Smooth muscle cell (in vitro differentiated cells): ENCODE measurements at regions not wholly inside any gene's neighbourhood (a gene's known extent, or its start where the extent isn't known, plus 50 kb on each side); places are given as distances from the start of the nearest gene placed in this dataset.

Experiments used
- DNase-seq: peaks from one replicate; lab custom pipeline; 2025; ENCODE audit not compliant: unreplicated experiment; lab: John Stamatoyannopoulos, UW
- H2AFZ ChIP-seq: fragments of 200-600 bp; sonication (generic); 2 replicates; pipeline ENCODE4 v1.6.0; 2016; ENCODE audit warnings: antibody characterized with exemption, low read depth, mild to moderate bottlenecking
- H3F3A ChIP-seq: fragments of 200-600 bp; sonication (generic); 2 replicates; pipeline ENCODE4 v1.6.0; 2017; ENCODE audit warnings: antibody characterized with exemption, low read depth
- H3K27ac ChIP-seq: fragments of 200-600 bp; sonication (generic); 2 replicates; pipeline ENCODE4 v1.5.1; 2016; ENCODE audit warnings: low read depth, mild to moderate bottlenecking
- H3K27me3 ChIP-seq: fragments of 200-600 bp; sonication (generic); 2 replicates; pipeline ENCODE4 v1.6.1; 2016; ENCODE audit warnings: low read depth, mild to moderate bottlenecking
- H3K36me3 ChIP-seq: fragments of 200-600 bp; sonication (generic); 2 replicates; pipeline ENCODE4 v1.5.1; 2016; ENCODE audit warnings: low read depth
- H3K4me1 ChIP-seq: fragments of 200-600 bp; sonication (generic); 2 replicates; pipeline ENCODE4 v1.5.1; 2016; ENCODE audit warnings: low read depth
- H3K4me2 ChIP-seq: fragments of 200-600 bp; sonication (generic); 2 replicates; pipeline ENCODE4 v1.6.0; 2016; ENCODE audit warnings: mild to moderate bottlenecking
- H3K4me3 ChIP-seq: fragments of 200-600 bp; sonication (generic); 2 replicates; pipeline ENCODE4 v1.5.1; 2016; ENCODE audit warnings: mild to moderate bottlenecking
- H3K79me2 ChIP-seq: fragments of 200-600 bp; sonication (generic); 2 replicates; pipeline ENCODE4 v1.6.0; 2016; ENCODE audit warnings: low read depth, mild to moderate bottlenecking
- H3K9ac ChIP-seq: fragments of 200-600 bp; sonication (generic); 2 replicates; pipeline ENCODE4 v1.6.0; 2016; ENCODE audit warnings: low read depth
- H3K9me3 ChIP-seq: fragments of 200-600 bp; sonication (generic); replicated peaks from 2 replicates; pipeline ENCODE4 v1.5.1; 2016; ENCODE audit warnings: low read depth
- H4K20me1 ChIP-seq: fragments of 200-600 bp; sonication (generic); 2 replicates; pipeline ENCODE4 v1.6.0; 2016; ENCODE audit warnings: low read depth
- CTCF ChIP-seq: fragments of 200-600 bp; sonication (generic); IDR thresholded peaks from 2 replicates; pipeline ENCODE4 v1.5.1; 2017; ENCODE audit warnings: borderline replicate concordance, mild to moderate bottlenecking, antibody characterized with exemption; ENCODE audit not compliant: insufficient read depth, poor library complexity, severe bottlenecking
- WGBS: methylation state at CpG from one replicate; pipeline ENCODE4 v1.1.7; 2016; ENCODE audit warnings: low lambda C conversion rate; 5-methylcytosine and 5-hydroxymethylcytosine counted together

- Histone ChIP-seq H3K27ac (no peak overlapping the region), H3F3A (no peaks in the 10 kb centered on the region), H3K27me3 (no peaks in the 10 kb centered on the region), H3K4me3 (no peak overlapping the region), H3K4me2 (no peak overlapping the region), H3K36me3 (no peaks in the 10 kb centered on the region), H3K4me1 (no peaks in the 10 kb centered on the region), H4K20me1 (no peaks in the 10 kb centered on the region), H3K9me3 (no peaks in the 10 kb centered on the region), H3K9ac (no peak overlapping the region), H2AFZ (no peak overlapping the region), H3K79me2 (no peaks in the 10 kb centered on the region)
- DNase-seq: no peak
- TF ChIP-seq CTCF: no peak
- 85% methylated on average over 1 of the region's 1 CpG for WGBS
These were observed 594.0 kb upstream of the TENM4 start for GRCh38 chr11:80034801-80035200.

- Histone ChIP-seq H2AFZ (no peak overlapping the region), H3K36me3 (no peaks in the 10 kb centered on the region), H4K20me1 (no peaks in the 10 kb centered on the region), H3F3A (no peaks in the 10 kb centered on the region), H3K4me1 (peaks cover 4% of the 10 kb centered on the region), H3K27me3 (no peaks in the 10 kb centered on the region), H3K27ac (no peak overlapping the region), H3K79me2 (no peaks in the 10 kb centered on the region), H3K4me2 (no peak overlapping the region), H3K4me3 (no peak overlapping the region), H3K9me3 (no peaks in the 10 kb centered on the region), H3K9ac (no peak overlapping the region)
- no peak for TF ChIP-seq CTCF
- DNase-seq: no peak
- 83% methylated on average over 3 of the region's 3 CpGs for whole genome bisulfite sequencing
These were observed 590.3 kb upstream of the TENM4 start for GRCh38 chr11:80031014-80031600.

- Histone ChIP-seq H3K27me3 (no peaks in the 10 kb centered on the region), H3K79me2 (no peaks in the 10 kb centered on the region), H2AFZ (no peak overlapping the region), H3K36me3 (no peaks in the 10 kb centered on the region), H4K20me1 (no peaks in the 10 kb centered on the region), H3F3A (no peaks in the 10 kb centered on the region), H3K9me3 (no peaks in the 10 kb centered on the region), H3K9ac (no peak overlapping the region), H3K4me1 (peaks cover 4% of the 10 kb centered on the region), H3K27ac (no peak overlapping the region), H3K4me2 (no peak overlapping the region), H3K4me3 (no peak overlapping the region)
- WGBS: 76% methylated on average over 3 of the region's 3 CpGs
- no peak for TF ChIP-seq CTCF
- no peak for DNase-seq
These were observed 588.2 kb upstream of the TENM4 start for GRCh38 chr11:80028998-80029397.

- no peak for DNase-seq
- no peak overlapping the region for H3K9ac ChIP-seq
- 79% methylated on average over 4 of the region's 4 CpGs for WGBS
These were observed 583.3 kb upstream of the TENM4 start for GRCh38 chr11:80024119-80024518.

More at GRCh38 chr11:80024119-80024518, 583.3 kb upstream of the TENM4 start:
- no peak overlapping the region for H3K27ac ChIP-seq
- H2AFZ ChIP-seq: no peak overlapping the region
- H3K4me1 ChIP-seq: peaks cover 4% of the 10 kb centered on the region
- H3K36me3 ChIP-seq: no peaks in the 10 kb centered on the region
- H3K27me3 ChIP-seq: peaks cover 8% of the 10 kb centered on the region
- TF ChIP-seq CTCF: no peak
- H3K4me3 ChIP-seq: no peak overlapping the region
- no peaks in the 10 kb centered on the region for H3K79me2 ChIP-seq
- H3K9me3 ChIP-seq: no peaks in the 10 kb centered on the region
- no peaks in the 10 kb centered on the region for H3F3A ChIP-seq
- H3K4me2 ChIP-seq: no peak overlapping the region
- H4K20me1 ChIP-seq: no peaks in the 10 kb centered on the region
